Right cardiac atrium (tissue), 5 donors: ENCODE measurements at regions not wholly inside any gene's neighbourhood (a gene's known extent, or its start where the extent isn't known, plus 50 kb on each side); places are given as distances from the start of the nearest gene placed in this dataset.

Experiments
- ATAC-seq, 2 donors: fragments of 200-7000 bp; cut with Tn5 transposase; one replicate each; pipeline versions ENCODE4 v1.8.0 to v1.9.1; 2020; ENCODE audit warnings: moderate library complexity in 2 of 2, mild to moderate bottlenecking in 1 of 2
- DNase-seq, 3 donors: peaks; one replicate each; pipeline ENCODE4 v3.0.0-alpha.2; 2020
- H3K27ac ChIP-seq: one replicate; pipeline ENCODE4 v1.5.1; 2013; ENCODE audit warnings: mild to moderate bottlenecking, low read length, control low read depth, moderate library complexity
- H3K27me3 ChIP-seq: one replicate; pipeline ENCODE4 v1.6.1; 2013; ENCODE audit not compliant: control insufficient read depth, insufficient read depth
- H3K4me1 ChIP-seq: one replicate; pipeline ENCODE4 v1.6.1; 2013; ENCODE audit warnings: low read length; ENCODE audit not compliant: control insufficient read depth, insufficient read depth
- H3K4me3 ChIP-seq: one replicate; pipeline ENCODE4 v1.5.1; 2013; ENCODE audit warnings: low read length, control low read depth
- H3K9me3 ChIP-seq: one replicate; pipeline ENCODE4 v1.6.1; 2013; ENCODE audit warnings: low read length; ENCODE audit not compliant: control insufficient read depth
- WGBS: extraction: QIAGEN DNeasy Blood & Tissue Kit; methylation state at CpG from one replicate; pipeline ENCODE4 v1.1.7; 2013; 5-methylcytosine and 5-hydroxymethylcytosine counted together
- intact Hi-C, 4 donors: fragments of 100-400 bp; cut with DNase I; formaldehyde crosslinking; loops; one replicate each; pipeline versions ENCODE4 v1.11.0 to v1.14.0; 2022 to 2023
- donor health status: healthy with polysubstance abuse.
- donor health status: DM: no; HTN: yes; CAD: no.
- donor health status: DM: no; HTN: no; CAD: no.
- donor health status: DM: no; HTN: yes; CAD: no; lungs with severe emphysema.
- donor health status: DM: yes; HTN: yes; CAD: no.

- no peaks in the 10 kb centered on the region for H3K9me3 ChIP-seq
- no peak overlapping the region for H3K27ac ChIP-seq
- H3K4me1 ChIP-seq, result no peaks in the 10 kb centered on the region
- H3K27me3 ChIP-seq, result no peaks in the 10 kb centered on the region
- H3K4me3 ChIP-seq, result no peak overlapping the region
- intact Hi-C loops, result no loop called here
- no peak for ATAC-seq
- WGBS, result 91% methylated on average over 1 of the region's 1 CpG
- DNase-seq, result no peak
These were observed 54.8 kb upstream of the DDX53 start for GRCh38 chrX:22944945-22945344.
